ENCODE measurements at regions not wholly inside any gene's neighbourhood (a gene's known extent, or its start where the extent isn't known, plus 50 kb on each side); places are given as distances from the start of the nearest gene placed in this dataset. TPM values are rescaled to one million over a fixed set of nuclear protein-coding genes. Genes with fewer than 3 reads are reported as not detected.
"Not testable (repeated sequence)": the region's sequence is repeated elsewhere in the genome, so short reads cannot be mapped to it uniquely, and the experiment has no call there.

DNA sequence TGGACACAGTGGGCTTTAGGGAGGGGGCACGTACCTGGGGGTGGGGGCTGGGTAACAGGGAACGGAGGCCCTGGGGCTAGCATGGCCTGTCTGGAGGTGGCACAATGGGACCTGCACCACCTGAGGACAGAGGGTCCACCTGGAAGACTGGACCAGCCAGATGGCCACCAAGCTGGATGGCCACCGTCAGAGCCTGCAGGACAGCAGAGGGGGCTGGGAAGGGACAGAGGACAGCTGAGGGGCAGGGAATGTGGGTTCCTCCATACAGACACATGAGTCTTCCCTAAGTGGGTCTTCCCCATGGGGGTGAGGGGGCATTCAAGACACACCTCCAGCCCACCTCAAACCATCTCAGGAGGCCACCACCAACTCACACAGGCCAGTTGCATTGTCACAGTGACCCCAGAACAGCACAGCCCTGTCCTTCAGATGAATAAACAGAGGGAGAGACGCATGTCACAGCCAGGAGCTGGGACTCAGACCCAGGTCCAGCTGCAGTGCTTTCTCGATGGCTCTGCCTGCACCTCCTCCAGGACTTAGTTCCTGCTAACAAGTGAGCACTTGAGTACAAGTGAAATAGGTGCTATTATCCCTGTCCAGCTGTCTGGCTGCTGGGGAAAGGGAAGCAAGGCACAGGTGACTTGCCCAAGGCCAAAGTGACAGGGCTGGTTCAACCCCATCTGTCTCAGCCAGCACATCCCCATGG is 52.4 kb upstream of the CSPG4 start:
- not testable (repeated sequence) for H3K4me1 ChIP-seq (ENCODE audit: control insufficient read depth in 4 of 4, insufficient read depth in 4 of 4, low read length in 3 of 4); H3K27me3 ChIP-seq (ENCODE audit: control insufficient read depth in 4 of 4, insufficient read depth in 4 of 4, low read length in 3 of 4); H3K9ac ChIP-seq (ENCODE audit: low read depth in 1 of 2, low read length in 2 of 2); H3K27ac ChIP-seq (ENCODE audit: low read depth in 1 of 2, low read length in 2 of 2); H3K9me3 ChIP-seq (ENCODE audit: control insufficient read depth in 4 of 4, low read length in 3 of 4); DNase-seq (ENCODE audit: low spot score); H3K36me3 ChIP-seq (ENCODE audit: control insufficient read depth in 4 of 4, insufficient read depth in 3 of 4, low read depth in 1 of 4, low read length in 3 of 4); H3K4me3 ChIP-seq (ENCODE audit: low read depth in 1 of 3, low read length in 3 of 3)
- WGBS, result 94% methylated on average over 4 of the region's 5 CpGs

DNA sequence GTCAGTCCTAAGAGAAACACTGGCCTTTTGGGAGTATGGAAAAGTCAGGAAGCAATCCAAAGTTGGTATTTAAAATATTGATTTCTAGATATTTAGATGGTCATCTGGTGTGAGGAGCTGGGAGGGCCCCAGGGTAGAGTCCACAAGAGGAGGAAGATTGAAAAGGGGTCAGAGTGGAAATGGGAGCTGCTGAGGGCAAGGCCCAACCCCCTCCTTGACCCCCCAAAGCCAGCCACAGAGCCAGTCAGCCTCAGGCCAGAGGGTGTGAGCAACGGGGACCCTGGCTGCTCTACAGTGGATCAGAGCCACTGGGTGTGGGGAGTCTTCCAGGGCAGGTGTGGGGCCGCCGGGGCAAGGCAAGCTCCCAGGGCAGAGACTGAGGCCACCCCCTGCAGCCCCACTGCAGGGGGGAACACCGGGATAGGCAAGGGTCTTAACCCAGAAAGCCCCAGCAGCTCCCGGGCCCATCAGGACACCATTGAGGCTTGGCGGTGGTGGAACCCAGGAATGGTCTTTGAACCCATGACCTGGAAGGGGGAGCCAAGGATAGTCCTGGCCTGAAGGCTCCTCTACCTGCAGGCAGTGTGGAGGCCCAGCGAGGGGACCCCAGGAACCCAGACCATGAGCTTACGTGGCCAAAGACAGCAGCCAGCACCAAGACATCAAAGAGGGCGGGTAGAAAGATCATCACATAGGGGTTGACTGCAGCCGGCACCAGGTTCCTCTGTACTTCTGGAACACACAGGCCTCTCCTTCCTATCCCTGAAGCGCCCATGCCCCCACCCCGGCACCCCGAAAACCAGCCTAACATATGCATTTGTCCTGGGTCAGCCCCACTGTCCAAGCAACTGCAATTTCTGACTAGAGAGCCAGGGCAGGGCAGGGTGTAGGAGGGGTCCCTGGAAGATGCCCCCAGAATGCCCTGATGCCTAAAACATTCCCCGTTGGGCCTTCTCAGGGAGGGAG is 51.3 kb upstream of the CSPG4 start:
- H3K36me3 ChIP-seq (ENCODE audit: control insufficient read depth in 4 of 4, insufficient read depth in 3 of 4, low read depth in 1 of 4, low read length in 3 of 4); H3K27ac ChIP-seq (ENCODE audit: low read depth in 1 of 2, low read length in 2 of 2); H3K9me3 ChIP-seq (ENCODE audit: control insufficient read depth in 4 of 4, low read length in 3 of 4); DNase-seq (ENCODE audit: low spot score); H3K27me3 ChIP-seq (ENCODE audit: control insufficient read depth in 4 of 4, insufficient read depth in 4 of 4, low read length in 3 of 4); H3K9ac ChIP-seq (ENCODE audit: low read depth in 1 of 2, low read length in 2 of 2); H3K4me3 ChIP-seq (ENCODE audit: low read depth in 1 of 3, low read length in 3 of 3): not testable (repeated sequence)
- WGBS, result 89% methylated on average over 14 of the region's 14 CpGs
- H3K4me1 ChIP-seq (ENCODE audit: control insufficient read depth in 4 of 4, insufficient read depth in 4 of 4, low read length in 3 of 4), result peaks cover 5 to 16% (median 8%) of the 10 kb centered on the region in 4 donors
- TF ChIP-seq HNF4A (conservative IDR thresholded peaks at IDR 0.05), result peak; percentile 20 to 30

GRCh38 chr15:75763137-75763611 is 50.5 kb upstream of the CSPG4 start:
- H3K4me1 ChIP-seq (ENCODE audit: control insufficient read depth in 4 of 4, insufficient read depth in 4 of 4, low read length in 3 of 4), result peaks cover 7 to 18% (median 9%) of the 10 kb centered on the region in 4 donors
- H3K27ac ChIP-seq (ENCODE audit: low read depth in 1 of 2, low read length in 2 of 2), result no peak overlapping the region
- TF ChIP-seq, protein P1, sequence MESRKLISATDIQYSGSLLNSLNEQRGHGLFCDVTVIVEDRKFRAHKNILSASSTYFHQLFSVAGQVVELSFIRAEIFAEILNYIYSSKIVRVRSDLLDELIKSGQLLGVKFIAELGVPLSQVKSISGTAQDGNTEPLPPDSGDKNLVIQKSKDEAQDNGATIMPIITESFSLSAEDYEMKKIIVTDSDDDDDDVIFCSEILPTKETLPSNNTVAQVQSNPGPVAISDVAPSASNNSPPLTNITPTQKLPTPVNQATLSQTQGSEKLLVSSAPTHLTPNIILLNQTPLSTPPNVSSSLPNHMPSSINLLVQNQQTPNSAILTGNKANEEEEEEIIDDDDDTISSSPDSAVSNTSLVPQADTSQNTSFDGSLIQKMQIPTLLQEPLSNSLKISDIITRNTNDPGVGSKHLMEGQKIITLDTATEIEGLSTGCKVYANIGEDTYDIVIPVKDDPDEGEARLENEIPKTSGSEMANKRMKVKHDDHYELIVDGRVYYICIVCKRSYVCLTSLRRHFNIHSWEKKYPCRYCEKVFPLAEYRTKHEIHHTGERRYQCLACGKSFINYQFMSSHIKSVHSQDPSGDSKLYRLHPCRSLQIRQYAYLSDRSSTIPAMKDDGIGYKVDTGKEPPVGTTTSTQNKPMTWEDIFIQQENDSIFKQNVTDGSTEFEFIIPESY (IDR thresholded peaks at IDR 0.05), result no peak
- TF ChIP-seq MAX (IDR thresholded peaks at IDR 0.05) (no peak), SP1 (IDR thresholded peaks at IDR 0.05) (no peak), FOXA2 (IDR thresholded peaks at IDR 0.05) (no peak), ATF3 (IDR thresholded peaks at IDR 0.05) (no peak), JUND (IDR thresholded peaks at IDR 0.05) (no peak), TAF1 (conservative IDR thresholded peaks at IDR 0.05) (no peak), EGR1 (IDR thresholded peaks at IDR 0.05; ENCODE audit: low read depth in 2 of 2) (no peak), FOXA1 (IDR thresholded peaks at IDR 0.05) (no peak), YY1 (IDR thresholded peaks at IDR 0.05) (no peak), RAD21 (IDR thresholded peaks at IDR 0.05) (no peak), HNF4A (conservative IDR thresholded peaks at IDR 0.05) (no peak), HNF4G (IDR thresholded peaks at IDR 0.05) (no peak)
- 91% methylated on average over 8 of the region's 8 CpGs for WGBS
- no peaks in the 10 kb centered on the region for H3K36me3 ChIP-seq (ENCODE audit: control insufficient read depth in 4 of 4, insufficient read depth in 3 of 4, low read depth in 1 of 4, low read length in 3 of 4)
- no peaks in the 10 kb centered on the region for H3K27me3 ChIP-seq (ENCODE audit: control insufficient read depth in 4 of 4, insufficient read depth in 4 of 4, low read length in 3 of 4)
- H3K9me3 ChIP-seq (ENCODE audit: control insufficient read depth in 4 of 4, low read length in 3 of 4), result no peaks in the 10 kb centered on the region
- H3K4me3 ChIP-seq (ENCODE audit: low read depth in 1 of 3, low read length in 3 of 3), result no peak overlapping the region
- no peak for DNase-seq (ENCODE audit: low spot score)
- H3K9ac ChIP-seq (ENCODE audit: low read depth in 1 of 2, low read length in 2 of 2), result no peak overlapping the region

Small RNA genes lying in the stretch of these regions (small RNA-seq; reads per million reads assigned to genes)
- gene RN7SL319P, result not detected
